ENCODE measurements at regions not wholly inside any gene's neighbourhood (a gene's known extent, or its start where the extent isn't known, plus 50 kb on each side); places are given as distances from the start of the nearest gene placed in this dataset.

GRCh38 chr6:169931261-169931660 is 179.8 kb downstream of the ERMARD start:
- DNase-seq = no peak
- Histone ChIP-seq H3K36me3 (replicated peaks in 1 of 2; ENCODE audit: control insufficient read depth in 1 of 2, insufficient read depth in 2 of 2, low read length in 1 of 2) (no peaks in the 10 kb centered on the region), H4K20me1 (ENCODE audit: insufficient read depth) (no peaks in the 10 kb centered on the region), H3K4me3 (ENCODE audit: low read depth in 2 of 2, low read length in 1 of 2) (no peak overlapping the region), H3K9me2 (no peaks in the 10 kb centered on the region), H3F3A (replicated peaks; ENCODE audit: insufficient read depth) (no peaks in the 10 kb centered on the region), H3K4me2 (no peak overlapping the region), H3K27ac (ENCODE audit: low read depth in 2 of 2, low read length in 1 of 2) (no peak overlapping the region), H3K27me3 (ENCODE audit: insufficient read depth) (no peaks in the 10 kb centered on the region), H3K4me1 (ENCODE audit: control insufficient read depth in 1 of 2, insufficient read depth in 2 of 2, low read depth in 1 of 2, low read length in 1 of 2) (peaks cover 0 to 13% of the 10 kb centered on the region in 2 experiments; a peak in 1 of 4 replicates), H3K9ac (no peak overlapping the region), H3K9me3 (0 out of 2 replicates have a peak, but pooled peaks cover 8% of the 10 kb centered on the region), H2AFZ (ENCODE audit: low read depth) (no peak overlapping the region), H3K79me2 (ENCODE audit: insufficient read depth) (no peaks in the 10 kb centered on the region)
- TF ChIP-seq EP300 (IDR thresholded peaks at IDR 0.05; ENCODE audit: borderline replicate concordance in 1 of 2, low read depth in 1 of 2, low read length in 1 of 2) (no peak), PBX3 (IDR thresholded peaks at IDR 0.05) (no peak), POLR2AphosphoS5 (IDR thresholded peaks at IDR 0.05; ENCODE audit: low read depth, low read length) (no peak), REST (IDR thresholded peaks at IDR 0.05; ENCODE audit: low read depth, low read length) (no peak), FOSL2 (IDR thresholded peaks at IDR 0.05; ENCODE audit: borderline replicate concordance, low read depth) (no peak), MEF2A (IDR thresholded peaks at IDR 0.05; ENCODE audit: borderline replicate concordance, low read depth) (no peak), ELF1 (IDR thresholded peaks at IDR 0.05) (no peak), GATA2 (CRISPR knock-in tag; IDR thresholded peaks at IDR 0.05) (no peak), TCF12 (IDR thresholded peaks at IDR 0.05) (no peak), TAF1 (IDR thresholded peaks at IDR 0.05; ENCODE audit: borderline replicate concordance, low read depth, low read length) (no peak), RFX5 (IDR thresholded peaks at IDR 0.05; ENCODE audit: low read length) (no peak), SMC3 (IDR thresholded peaks at IDR 0.05; ENCODE audit: low read depth, low read length) (no peak), YY1 (IDR thresholded peaks at IDR 0.05; ENCODE audit: low read depth) (no peak), CHD2 (IDR thresholded peaks at IDR 0.05; ENCODE audit: low read length, partially characterized antibody) (no peak), RAD21 (IDR thresholded peaks at IDR 0.05; ENCODE audit: low read length) (no peak), USF1 (IDR thresholded peaks at IDR 0.05; ENCODE audit: borderline replicate concordance, low read depth) (no peak), RXRA (IDR thresholded peaks at IDR 0.05; ENCODE audit: borderline replicate concordance, low read depth) (no peak), CTCF (IDR thresholded peaks at IDR 0.05) (no peak), RCOR1 (IDR thresholded peaks at IDR 0.05; ENCODE audit: low read length) (no peak), NRF1 (IDR thresholded peaks at IDR 0.05; ENCODE audit: low read depth, low read length) (no peak)
- ChIA-PET POLR2A (no interaction called here), CTCF (interaction anchor here (0.7 to 1.2 kb wide), 2 partner anchors 19 to 99 kb away, joined by 3 to 7 read pairs; no protein-coding TSS in a partner anchor)
- 47% methylated on average over 9 of the region's 11 CpGs for WGBS (ENCODE audit: low lambda C conversion rate)

Data from SK-N-SH (cell line).